Brain microvascular endothelial cell (primary cell): ENCODE measurements at regions not wholly inside any gene's neighbourhood (a gene's known extent, or its start where the extent isn't known, plus 50 kb on each side); places are given as distances from the start of the nearest gene placed in this dataset.

Source experiments
- DNase-seq: peaks from one replicate; pipeline ENCODE4 v3.0.0-alpha.2; 2020
- H3K27ac ChIP-seq: fragments of 250-450 bp; sonication (Bioruptor Pico); 2 replicates; pipeline ENCODE4 v1.5.1; 2020; ENCODE audit warnings: mild to moderate bottlenecking, moderate library complexity
- H3K27me3 ChIP-seq: fragments of 250-450 bp; sonication (Bioruptor Pico); replicated peaks from 2 replicates; pipeline ENCODE4 v1.5.1; 2020; ENCODE audit warnings: mild to moderate bottlenecking
- H3K36me3 ChIP-seq: fragments of 250-450 bp; sonication (Bioruptor Pico); replicated peaks from 2 replicates; pipeline ENCODE4 v1.5.1; 2020; ENCODE audit warnings: mild to moderate bottlenecking
- H3K4me3 ChIP-seq: 2 replicates; pipeline ENCODE4 v1.5.1; 2011; ENCODE audit warnings: low read depth, mild to moderate bottlenecking, control low read depth, low read length, moderate library complexity
- in situ Hi-C: cut with HindIII; loops from 2 replicates; pipeline ENCODE4 v1.10.0; 2017; ENCODE audit warnings: low sequenced_read_pairs, low pct_ligation_motif_present
- TF ChIP-seq, protein P1 (sequence below): IDR thresholded peaks from 2 replicates; pipeline ENCODE4 v1.5.1; 2011; ENCODE audit warnings: low read depth, mild to moderate bottlenecking, moderate library complexity, low read length, control low read depth, inconsistent platforms; ENCODE audit errors: missing control alignments

DNA sequence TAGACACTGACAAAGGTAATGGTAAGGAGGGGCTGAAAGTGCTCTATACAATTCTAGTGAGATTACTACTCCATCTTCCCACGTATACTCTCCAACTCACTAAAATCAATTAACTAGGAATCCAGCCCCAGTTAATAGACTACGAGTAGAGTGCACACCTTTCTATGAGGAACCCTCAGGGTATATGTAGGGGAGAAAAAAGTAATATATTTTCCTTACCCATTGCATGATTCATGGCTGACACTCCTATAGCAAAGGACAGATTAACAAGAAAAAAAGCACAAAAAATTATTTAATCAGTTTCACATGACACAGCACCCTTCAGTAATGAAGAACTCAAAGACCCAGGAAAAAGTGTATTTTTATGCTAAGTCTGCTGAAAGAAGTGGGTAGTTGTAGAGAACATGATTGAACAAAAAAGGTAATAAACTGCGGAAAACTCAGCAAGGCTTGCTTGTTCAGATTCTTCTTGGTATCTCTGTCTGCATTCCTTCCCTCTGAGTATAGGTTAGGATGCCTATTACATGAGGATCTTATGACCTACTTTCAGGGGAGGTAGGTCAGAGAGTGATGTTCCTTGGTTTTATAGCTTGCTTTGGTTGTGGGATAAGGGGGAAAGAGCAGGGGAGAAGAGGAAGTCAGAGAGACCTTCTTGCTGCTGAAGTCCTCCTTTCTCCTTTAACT lies 342.0 kb upstream of the DLGAP1 start:
- TF ChIP-seq, protein P1, sequence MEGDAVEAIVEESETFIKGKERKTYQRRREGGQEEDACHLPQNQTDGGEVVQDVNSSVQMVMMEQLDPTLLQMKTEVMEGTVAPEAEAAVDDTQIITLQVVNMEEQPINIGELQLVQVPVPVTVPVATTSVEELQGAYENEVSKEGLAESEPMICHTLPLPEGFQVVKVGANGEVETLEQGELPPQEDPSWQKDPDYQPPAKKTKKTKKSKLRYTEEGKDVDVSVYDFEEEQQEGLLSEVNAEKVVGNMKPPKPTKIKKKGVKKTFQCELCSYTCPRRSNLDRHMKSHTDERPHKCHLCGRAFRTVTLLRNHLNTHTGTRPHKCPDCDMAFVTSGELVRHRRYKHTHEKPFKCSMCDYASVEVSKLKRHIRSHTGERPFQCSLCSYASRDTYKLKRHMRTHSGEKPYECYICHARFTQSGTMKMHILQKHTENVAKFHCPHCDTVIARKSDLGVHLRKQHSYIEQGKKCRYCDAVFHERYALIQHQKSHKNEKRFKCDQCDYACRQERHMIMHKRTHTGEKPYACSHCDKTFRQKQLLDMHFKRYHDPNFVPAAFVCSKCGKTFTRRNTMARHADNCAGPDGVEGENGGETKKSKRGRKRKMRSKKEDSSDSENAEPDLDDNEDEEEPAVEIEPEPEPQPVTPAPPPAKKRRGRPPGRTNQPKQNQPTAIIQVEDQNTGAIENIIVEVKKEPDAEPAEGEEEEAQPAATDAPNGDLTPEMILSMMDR = no peak
- H3K4me3 ChIP-seq = no peak overlapping the region
- H3K36me3 ChIP-seq = no peaks in the 10 kb centered on the region
- no peak for DNase-seq
- in situ Hi-C loops = no loop called here
- H3K27me3 ChIP-seq = no peaks in the 10 kb centered on the region
- no peak overlapping the region for H3K27ac ChIP-seq

DNA sequence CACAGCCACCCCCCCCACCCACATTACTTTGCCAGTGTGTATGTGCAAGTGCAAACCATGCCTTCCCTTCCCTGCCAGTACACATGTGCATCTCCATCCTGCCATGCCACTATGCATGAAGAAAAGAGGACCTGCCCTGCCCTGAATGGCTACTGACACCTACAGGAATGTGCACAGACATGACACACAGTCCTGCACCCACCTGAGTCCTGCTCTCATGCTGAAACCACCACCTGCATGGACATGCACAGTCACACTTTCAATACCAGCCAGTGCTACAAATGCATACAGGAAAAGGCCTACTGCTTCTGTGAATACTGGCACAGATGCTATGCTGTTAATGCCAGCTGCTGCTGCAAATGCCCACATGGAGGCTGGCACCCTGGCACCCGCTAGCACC lies 334.4 kb upstream of the DLGAP1 start:
- in situ Hi-C loops = no loop called here
- no peaks in the 10 kb centered on the region for H3K36me3 ChIP-seq
- no peak overlapping the region for H3K4me3 ChIP-seq
- no peak for DNase-seq
- TF ChIP-seq, protein P1 = no peak
- no peaks in the 10 kb centered on the region for H3K27me3 ChIP-seq
- no peak overlapping the region for H3K27ac ChIP-seq

DNA sequence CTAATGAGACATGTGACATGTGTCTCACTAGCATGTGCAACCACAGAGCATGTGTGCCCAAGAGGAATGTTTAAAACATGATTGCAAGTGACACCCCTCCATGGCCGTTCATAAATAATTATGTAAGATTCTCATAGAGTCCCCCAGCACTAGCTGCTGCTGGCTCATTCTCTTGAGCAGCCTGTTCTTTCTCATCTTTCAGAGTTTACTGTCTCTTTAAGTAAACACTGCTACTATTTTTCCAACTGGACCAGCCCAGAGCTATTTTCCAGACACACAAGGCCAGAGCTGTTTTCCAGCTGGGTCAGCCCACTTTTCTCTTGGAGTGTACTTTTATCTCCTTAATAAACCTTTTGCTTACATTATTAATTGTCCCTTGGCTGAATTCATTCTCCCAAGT lies 326.8 kb upstream of the DLGAP1 start:
- in situ Hi-C loops = no loop called here
- Histone ChIP-seq H3K36me3 (no peaks in the 10 kb centered on the region), H3K27ac (no peak overlapping the region), H3K27me3 (no peaks in the 10 kb centered on the region), H3K4me3 (no peak overlapping the region)
- TF ChIP-seq, protein P1 = no peak
- no peak for DNase-seq

DNA sequence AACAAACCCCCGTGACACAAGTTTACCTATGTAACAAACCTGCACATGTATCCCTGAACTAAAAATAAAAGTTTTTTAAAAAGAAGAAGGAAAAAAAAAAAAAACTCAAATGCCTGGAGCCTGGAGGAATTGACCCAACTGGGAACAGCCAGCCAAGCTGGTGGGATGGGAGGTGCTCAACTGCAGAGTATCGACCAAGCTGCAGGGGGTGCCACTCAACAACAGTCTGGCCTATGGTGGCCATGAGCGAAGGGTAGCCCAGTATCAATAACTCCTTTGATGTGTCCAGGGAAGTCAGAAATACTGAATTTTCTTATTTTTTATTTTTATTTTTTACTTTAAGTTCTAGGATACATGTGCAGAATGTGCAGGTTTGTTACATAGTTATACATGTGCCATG lies 310.3 kb upstream of the DLGAP1 start:
- Histone ChIP-seq H3K36me3 (no peaks in the 10 kb centered on the region), H3K4me3 (no peak overlapping the region), H3K27me3 (no peaks in the 10 kb centered on the region), H3K27ac (no peak overlapping the region)
- TF ChIP-seq, protein P1 = no peak
- in situ Hi-C loops = no loop called here
- DNase-seq = no peak

DNA sequence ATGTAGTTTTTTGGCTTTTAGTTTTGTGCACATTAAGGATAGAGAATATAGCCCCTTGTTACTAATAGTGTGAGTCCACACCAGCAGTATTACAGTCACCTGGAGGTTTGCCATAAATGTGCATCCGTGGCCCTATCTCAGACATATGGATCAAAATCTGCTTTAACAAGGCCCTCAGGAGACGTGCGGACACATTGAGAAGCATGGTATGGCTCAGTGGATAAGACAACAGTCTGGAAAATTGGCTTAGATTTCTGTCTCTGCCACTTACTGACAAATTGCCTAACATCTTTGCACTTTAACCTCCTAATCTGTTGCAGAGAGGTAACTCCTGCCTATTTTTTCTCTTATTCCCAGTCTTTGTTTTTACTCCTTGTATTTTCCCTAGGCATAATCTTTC lies 307.2 kb upstream of the DLGAP1 start:
- Histone ChIP-seq H3K27ac (no peak overlapping the region), H3K36me3 (no peaks in the 10 kb centered on the region), H3K27me3 (no peaks in the 10 kb centered on the region), H3K4me3 (no peak overlapping the region)
- in situ Hi-C loops = no loop called here
- TF ChIP-seq, protein P1 = no peak
- no peak for DNase-seq

DNA sequence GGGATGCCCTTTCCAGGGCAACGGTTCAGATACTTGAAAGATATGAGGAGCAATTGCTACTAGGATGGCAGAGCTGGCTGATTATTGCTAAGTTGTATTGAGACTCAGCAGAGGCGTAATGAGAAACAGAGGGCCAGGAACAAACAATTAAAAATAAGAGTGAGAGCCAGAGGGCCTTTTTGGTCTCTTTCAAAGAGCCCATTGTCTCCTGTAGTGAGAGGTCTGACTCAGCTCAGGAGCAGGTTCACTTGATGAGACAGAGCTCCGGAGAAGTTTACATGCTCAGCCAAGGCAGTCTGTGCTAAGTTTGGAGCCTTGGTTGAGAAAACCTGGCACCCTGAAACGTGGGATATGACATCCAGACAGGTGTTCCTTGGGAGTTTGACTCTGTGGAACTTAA lies 303.9 kb upstream of the DLGAP1 start:
- in situ Hi-C loops = no loop called here
- no peaks in the 10 kb centered on the region for H3K36me3 ChIP-seq
- no peak for DNase-seq
- no peaks in the 10 kb centered on the region for H3K27me3 ChIP-seq
- TF ChIP-seq, protein P1 = no peak
- no peak overlapping the region for H3K4me3 ChIP-seq
- H3K27ac ChIP-seq = no peak overlapping the region
